ENCODE measurements at regions not wholly inside any gene's neighbourhood (a gene's known extent, or its start where the extent isn't known, plus 50 kb on each side); places are given as distances from the start of the nearest gene placed in this dataset.

DNA sequence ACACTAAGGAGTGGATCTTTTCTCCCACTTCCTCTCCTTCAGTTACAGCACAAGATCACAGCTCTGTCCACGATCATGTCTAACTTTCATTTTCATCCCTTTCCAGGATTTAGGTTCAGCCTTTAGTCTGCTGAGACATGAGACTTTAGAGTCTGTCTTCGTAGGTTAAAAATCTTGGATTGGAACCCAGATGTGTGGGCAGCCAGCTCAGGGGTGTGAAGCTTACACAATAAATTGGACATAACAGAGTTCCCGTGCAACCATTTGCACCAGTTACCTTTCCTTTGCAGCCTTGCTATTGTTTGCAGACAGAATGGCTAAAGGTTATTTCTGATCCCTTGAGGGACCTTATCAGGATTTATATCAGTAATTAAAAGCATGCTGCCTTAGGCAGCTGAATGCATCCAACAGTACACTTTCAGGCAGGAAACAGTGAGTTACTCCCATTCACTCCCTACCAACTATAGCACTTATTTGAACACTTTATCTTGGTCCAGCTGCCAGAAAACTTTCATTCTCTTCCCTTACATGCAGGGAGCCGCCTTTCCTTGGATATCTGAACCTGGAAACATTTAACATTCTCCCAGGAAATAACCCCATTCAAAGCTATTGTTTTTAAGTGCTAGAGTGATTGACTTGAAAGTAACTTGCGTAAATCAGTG lies 87.3 kb downstream of the TMEM100 start:
- intact Hi-C loops (cut with DNase I), result no loop called here
- no peaks in the 10 kb centered on the region for H3K9me3 ChIP-seq
- no peak for TF ChIP-seq CTCF (IDR thresholded peaks at IDR 0.05)
- no peak for TF ChIP-seq POLR2AphosphoS5 (IDR thresholded peaks at IDR 0.05; ENCODE audit: insufficient read depth in 1 of 2, low read depth in 1 of 2)
- no peak for TF ChIP-seq POLR2A (IDR thresholded peaks at IDR 0.05)
- H3K36me3 ChIP-seq, result no peaks in the 10 kb centered on the region
- no peak for DNase-seq (ENCODE audit: extremely low spot score in 2 of 2)
- no peaks in the 10 kb centered on the region for H3K27me3 ChIP-seq
- H3K4me3 ChIP-seq, result peak overlapping the region in 1 of 2 donors; percentile 34
- H3K27ac ChIP-seq, result no peak overlapping the region
- peaks cover 17% of the 10 kb centered on the region for H3K4me1 ChIP-seq

GRCh38 chr17:55634702-55635101 lies 88.0 kb downstream of the TMEM100 start:
- intact Hi-C loops (cut with DNase I), result no loop called here
- no peaks in the 10 kb centered on the region for H3K36me3 ChIP-seq
- H3K4me1 ChIP-seq, result peaks cover 17% of the 10 kb centered on the region
- H3K27ac ChIP-seq, result no peak overlapping the region
- TF ChIP-seq POLR2AphosphoS5 (IDR thresholded peaks at IDR 0.05; ENCODE audit: insufficient read depth in 1 of 2, low read depth in 1 of 2) (no peak), POLR2A (IDR thresholded peaks at IDR 0.05) (no peak), CTCF (IDR thresholded peaks at IDR 0.05) (no peak)
- no peaks in the 10 kb centered on the region for H3K27me3 ChIP-seq
- no peaks in the 10 kb centered on the region for H3K9me3 ChIP-seq
- peak overlapping the region in 1 of 2 donors; percentile 34 for H3K4me3 ChIP-seq
- no peak for DNase-seq (ENCODE audit: extremely low spot score in 2 of 2)

DNA sequence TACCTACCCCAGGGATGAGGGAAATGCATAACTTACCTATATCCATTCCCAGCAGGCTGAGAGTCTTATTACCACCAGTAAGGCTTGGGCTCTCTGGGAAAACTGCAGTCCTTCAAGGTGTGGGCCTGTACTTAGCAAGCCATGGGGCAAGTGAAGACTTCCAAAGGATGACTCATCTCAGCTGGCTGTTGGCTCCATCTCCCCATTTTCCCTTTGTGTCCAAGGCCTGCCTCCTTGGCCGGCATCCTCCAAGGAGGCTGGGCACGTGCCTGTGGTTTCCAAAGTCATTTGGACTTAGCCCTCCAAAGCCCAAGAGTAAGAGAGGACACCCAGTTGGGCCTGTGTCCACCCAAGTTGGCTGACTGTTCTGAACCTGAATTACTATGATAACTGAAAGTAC lies 89.8 kb downstream of the TMEM100 start:
- Histone ChIP-seq H3K27me3 (no peaks in the 10 kb centered on the region), H3K36me3 (no peaks in the 10 kb centered on the region), H3K9me3 (no peaks in the 10 kb centered on the region), H3K27ac (no peak overlapping the region), H3K4me1 (peaks cover 17% of the 10 kb centered on the region), H3K4me3 (no peak overlapping the region)
- no peak for DNase-seq (ENCODE audit: extremely low spot score in 2 of 2)
- no peak for TF ChIP-seq CTCF (IDR thresholded peaks at IDR 0.05)
- TF ChIP-seq POLR2A (IDR thresholded peaks at IDR 0.05), result no peak
- TF ChIP-seq POLR2AphosphoS5 (IDR thresholded peaks at IDR 0.05; ENCODE audit: insufficient read depth in 1 of 2, low read depth in 1 of 2), result no peak
- intact Hi-C loops (cut with DNase I), result no loop called here

DNA sequence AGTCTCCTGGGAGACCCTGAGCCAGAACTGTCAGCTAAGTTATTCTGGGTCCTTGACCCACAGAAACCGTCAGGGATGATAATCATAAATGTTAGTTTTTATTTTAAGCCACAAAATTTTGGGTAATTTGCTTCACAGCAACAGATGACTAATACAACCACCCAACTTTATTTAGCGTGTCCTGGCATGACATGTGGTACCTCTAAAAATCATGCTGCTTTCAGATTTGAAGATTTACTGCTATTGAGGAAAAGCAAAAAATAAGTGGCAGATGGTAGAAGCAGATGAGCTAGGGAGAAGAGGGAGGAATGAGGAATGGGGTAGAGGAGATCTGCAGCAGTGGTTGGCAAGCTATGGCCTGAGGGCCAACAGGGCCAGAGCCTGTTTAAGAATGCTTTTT lies 90.4 kb downstream of the TMEM100 start:
- Histone ChIP-seq H3K27ac (no peak overlapping the region), H3K9me3 (no peaks in the 10 kb centered on the region), H3K4me1 (peaks cover 17% of the 10 kb centered on the region), H3K4me3 (no peak overlapping the region), H3K27me3 (no peaks in the 10 kb centered on the region), H3K36me3 (no peaks in the 10 kb centered on the region)
- DNase-seq (ENCODE audit: extremely low spot score in 2 of 2), result no peak
- intact Hi-C loops (cut with DNase I), result no loop called here
- TF ChIP-seq CTCF (IDR thresholded peaks at IDR 0.05) (no peak), POLR2AphosphoS5 (IDR thresholded peaks at IDR 0.05; ENCODE audit: insufficient read depth in 1 of 2, low read depth in 1 of 2) (no peak), POLR2A (IDR thresholded peaks at IDR 0.05) (no peak)

DNA sequence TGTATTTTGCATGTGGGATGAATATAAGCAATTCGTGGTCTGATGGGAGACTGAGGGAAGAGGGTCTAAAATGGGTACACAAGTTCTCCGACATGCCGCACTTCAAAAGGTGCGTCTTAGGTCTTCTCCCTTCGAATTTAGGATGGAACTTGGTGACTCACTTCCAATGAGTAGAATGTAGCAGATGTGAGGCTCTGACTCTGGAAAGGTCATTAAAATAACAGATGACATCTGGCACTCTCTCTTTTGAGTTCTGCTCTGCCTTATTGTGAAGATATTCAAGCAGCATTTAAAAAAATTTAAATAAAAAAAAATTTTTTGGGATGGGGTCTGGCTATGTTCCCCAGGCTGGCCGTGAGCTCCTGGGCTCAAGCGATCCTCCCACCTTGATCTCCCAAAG lies 92.7 kb downstream of the TMEM100 start:
- TF ChIP-seq POLR2AphosphoS5 (IDR thresholded peaks at IDR 0.05; ENCODE audit: insufficient read depth in 1 of 2, low read depth in 1 of 2) (no peak), POLR2A (IDR thresholded peaks at IDR 0.05) (no peak), CTCF (IDR thresholded peaks at IDR 0.05) (no peak)
- DNase-seq (ENCODE audit: extremely low spot score in 2 of 2), result no peak
- Histone ChIP-seq H3K4me3 (no peak overlapping the region), H3K27ac (no peak overlapping the region), H3K9me3 (no peaks in the 10 kb centered on the region), H3K36me3 (no peaks in the 10 kb centered on the region), H3K27me3 (no peaks in the 10 kb centered on the region), H3K4me1 (peaks cover 4% of the 10 kb centered on the region)
- intact Hi-C loops (cut with DNase I), result no loop called here

Data from vagina (tissue), 2 donors.